ENCODE measurements at regions not wholly inside any gene's neighbourhood (a gene's known extent, or its start where the extent isn't known, plus 50 kb on each side); places are given as distances from the start of the nearest gene placed in this dataset.

DNA sequence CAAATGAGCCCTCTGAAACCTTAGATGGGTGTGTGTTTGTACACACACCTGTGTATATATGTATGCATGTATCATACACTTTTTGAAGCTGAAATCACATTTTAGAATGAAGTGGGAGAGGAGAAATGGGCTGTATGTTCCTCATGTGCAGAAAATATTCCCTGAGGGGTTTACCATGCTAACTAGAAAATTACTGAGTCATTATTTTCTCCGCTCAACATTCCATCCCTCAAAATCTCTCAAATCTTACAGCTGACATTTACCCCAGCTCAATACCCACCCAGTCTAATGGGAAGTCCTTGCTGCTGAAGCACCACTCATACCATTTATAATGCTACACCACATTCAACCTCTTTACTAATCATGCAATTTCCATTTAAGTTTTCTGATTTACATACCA lies 138.6 kb downstream of the P2RY1 start:
- Histone ChIP-seq H3K4me3 (ENCODE audit: insufficient read depth, low read length) (no peak overlapping the region), H4K20me1 (ENCODE audit: insufficient read depth, low read length) (no peaks in the 10 kb centered on the region), H3K36me3 (ENCODE audit: insufficient read depth, low read length) (no peaks in the 10 kb centered on the region), H3K79me2 (ENCODE audit: insufficient read depth, low read length) (no peaks in the 10 kb centered on the region), H3K4me2 (ENCODE audit: insufficient read depth, low read length) (no peak overlapping the region), H2AFZ (ENCODE audit: low read length) (no peak overlapping the region), H3K9me3 (ENCODE audit: low read depth, low read length) (no peaks in the 10 kb centered on the region), H3K4me1 (ENCODE audit: insufficient read depth, low read length) (no peaks in the 10 kb centered on the region), H3K27me3 (ENCODE audit: insufficient read depth, low read length) (no peaks in the 10 kb centered on the region), H3K27ac (ENCODE audit: low read depth, low read length) (no peak overlapping the region)
- TF ChIP-seq, protein P1, sequence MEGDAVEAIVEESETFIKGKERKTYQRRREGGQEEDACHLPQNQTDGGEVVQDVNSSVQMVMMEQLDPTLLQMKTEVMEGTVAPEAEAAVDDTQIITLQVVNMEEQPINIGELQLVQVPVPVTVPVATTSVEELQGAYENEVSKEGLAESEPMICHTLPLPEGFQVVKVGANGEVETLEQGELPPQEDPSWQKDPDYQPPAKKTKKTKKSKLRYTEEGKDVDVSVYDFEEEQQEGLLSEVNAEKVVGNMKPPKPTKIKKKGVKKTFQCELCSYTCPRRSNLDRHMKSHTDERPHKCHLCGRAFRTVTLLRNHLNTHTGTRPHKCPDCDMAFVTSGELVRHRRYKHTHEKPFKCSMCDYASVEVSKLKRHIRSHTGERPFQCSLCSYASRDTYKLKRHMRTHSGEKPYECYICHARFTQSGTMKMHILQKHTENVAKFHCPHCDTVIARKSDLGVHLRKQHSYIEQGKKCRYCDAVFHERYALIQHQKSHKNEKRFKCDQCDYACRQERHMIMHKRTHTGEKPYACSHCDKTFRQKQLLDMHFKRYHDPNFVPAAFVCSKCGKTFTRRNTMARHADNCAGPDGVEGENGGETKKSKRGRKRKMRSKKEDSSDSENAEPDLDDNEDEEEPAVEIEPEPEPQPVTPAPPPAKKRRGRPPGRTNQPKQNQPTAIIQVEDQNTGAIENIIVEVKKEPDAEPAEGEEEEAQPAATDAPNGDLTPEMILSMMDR (IDR thresholded peaks at IDR 0.05; ENCODE audit: extremely low read depth, low read depth, low read length) = no peak
- no peak for DNase-seq (ENCODE audit: insufficient read length, low spot score, missing footprints)

DNA sequence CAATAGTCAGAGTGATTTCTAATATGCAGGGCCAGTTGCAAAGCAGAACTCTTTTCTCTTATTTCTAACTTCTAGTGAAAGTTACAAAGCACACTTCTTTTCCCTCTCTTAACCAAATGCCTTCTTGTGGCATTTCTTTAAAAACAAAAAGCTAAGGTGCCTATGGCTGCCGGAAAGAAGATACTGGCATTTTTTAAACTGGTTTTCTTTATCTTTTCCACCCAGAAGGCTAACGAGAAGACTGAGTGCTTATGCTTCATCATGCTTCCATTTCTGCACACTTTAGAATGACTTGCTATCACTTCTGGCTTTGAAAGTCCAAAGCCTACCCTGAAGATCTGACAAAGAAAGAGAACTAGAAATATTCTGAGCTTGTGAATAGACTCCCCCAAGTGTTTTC lies 141.3 kb downstream of the P2RY1 start:
- Histone ChIP-seq H3K4me2 (ENCODE audit: insufficient read depth, low read length) (no peak overlapping the region), H3K9me3 (ENCODE audit: low read depth, low read length) (no peaks in the 10 kb centered on the region), H3K4me3 (ENCODE audit: insufficient read depth, low read length) (no peak overlapping the region), H4K20me1 (ENCODE audit: insufficient read depth, low read length) (no peaks in the 10 kb centered on the region), H3K27me3 (ENCODE audit: insufficient read depth, low read length) (no peaks in the 10 kb centered on the region), H3K36me3 (ENCODE audit: insufficient read depth, low read length) (no peaks in the 10 kb centered on the region), H3K79me2 (ENCODE audit: insufficient read depth, low read length) (no peaks in the 10 kb centered on the region), H3K4me1 (ENCODE audit: insufficient read depth, low read length) (no peaks in the 10 kb centered on the region), H3K27ac (ENCODE audit: low read depth, low read length) (no peak overlapping the region), H2AFZ (ENCODE audit: low read length) (no peak overlapping the region)
- TF ChIP-seq, protein P1 (IDR thresholded peaks at IDR 0.05; ENCODE audit: extremely low read depth, low read depth, low read length) = no peak
- no peak for DNase-seq (ENCODE audit: insufficient read length, low spot score, missing footprints)

DNA sequence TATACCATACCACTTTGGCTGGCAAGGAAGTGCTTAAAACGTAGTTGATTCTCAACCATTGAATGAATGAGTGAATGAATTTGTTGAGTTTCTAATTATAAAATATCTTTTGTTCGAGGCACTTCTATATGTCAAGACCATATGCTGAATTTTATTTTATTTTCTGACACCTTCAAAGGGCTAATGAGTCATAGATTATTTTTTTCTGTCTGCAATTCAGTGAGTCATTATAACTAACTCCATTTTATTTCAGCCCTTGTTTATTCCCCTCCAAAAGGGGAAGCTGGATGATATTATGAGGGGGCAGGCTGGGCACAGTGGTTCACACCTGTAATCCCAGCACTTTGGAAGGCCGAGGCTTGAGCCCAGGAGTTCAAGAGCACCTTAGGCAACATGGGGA lies 142.4 kb downstream of the P2RY1 start:
- Histone ChIP-seq H3K9me3 (ENCODE audit: low read depth, low read length) (no peaks in the 10 kb centered on the region), H3K4me3 (ENCODE audit: insufficient read depth, low read length) (no peak overlapping the region), H2AFZ (ENCODE audit: low read length) (no peak overlapping the region), H3K27me3 (ENCODE audit: insufficient read depth, low read length) (no peaks in the 10 kb centered on the region), H3K4me1 (ENCODE audit: insufficient read depth, low read length) (no peaks in the 10 kb centered on the region), H3K36me3 (ENCODE audit: insufficient read depth, low read length) (no peaks in the 10 kb centered on the region), H3K4me2 (ENCODE audit: insufficient read depth, low read length) (no peak overlapping the region), H3K27ac (ENCODE audit: low read depth, low read length) (no peak overlapping the region), H4K20me1 (ENCODE audit: insufficient read depth, low read length) (no peaks in the 10 kb centered on the region), H3K79me2 (ENCODE audit: insufficient read depth, low read length) (no peaks in the 10 kb centered on the region)
- TF ChIP-seq, protein P1 (IDR thresholded peaks at IDR 0.05; ENCODE audit: extremely low read depth, low read depth, low read length) = no peak
- DNase-seq (ENCODE audit: insufficient read length, low spot score, missing footprints) = no peak

DNA sequence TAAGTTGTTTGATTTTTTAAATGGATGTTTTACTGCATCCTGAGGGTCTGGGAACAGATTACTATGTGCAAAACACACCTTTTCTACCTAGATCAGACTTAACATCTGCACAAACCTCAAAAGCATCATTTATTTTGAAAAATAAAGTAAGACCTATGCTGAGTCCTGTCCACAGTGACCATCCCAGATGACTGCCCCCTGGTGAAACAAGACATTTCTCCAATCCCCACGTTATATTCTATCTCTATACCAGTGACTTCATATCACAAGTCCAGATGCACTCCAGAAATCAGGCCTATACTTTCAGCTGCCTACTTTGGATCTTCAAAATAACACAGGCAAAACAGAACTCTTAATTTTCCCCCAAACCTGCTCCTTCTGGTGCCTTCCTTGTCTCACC lies 143.2 kb downstream of the P2RY1 start:
- Histone ChIP-seq H3K4me1 (ENCODE audit: insufficient read depth, low read length) (no peaks in the 10 kb centered on the region), H3K79me2 (ENCODE audit: insufficient read depth, low read length) (no peaks in the 10 kb centered on the region), H3K4me2 (ENCODE audit: insufficient read depth, low read length) (no peak overlapping the region), H3K9me3 (ENCODE audit: low read depth, low read length) (no peaks in the 10 kb centered on the region), H3K27ac (ENCODE audit: low read depth, low read length) (no peak overlapping the region), H3K36me3 (ENCODE audit: insufficient read depth, low read length) (no peaks in the 10 kb centered on the region), H3K4me3 (ENCODE audit: insufficient read depth, low read length) (no peak overlapping the region), H4K20me1 (ENCODE audit: insufficient read depth, low read length) (no peaks in the 10 kb centered on the region), H2AFZ (ENCODE audit: low read length) (no peak overlapping the region), H3K27me3 (ENCODE audit: insufficient read depth, low read length) (no peaks in the 10 kb centered on the region)
- TF ChIP-seq, protein P1 (IDR thresholded peaks at IDR 0.05; ENCODE audit: extremely low read depth, low read depth, low read length) = no peak
- no peak for DNase-seq (ENCODE audit: insufficient read length, low spot score, missing footprints)
